GM21515 (cell line): ENCODE measurements at regions not wholly inside any gene's neighbourhood (a gene's known extent, or its start where the extent isn't known, plus 50 kb on each side); places are given as distances from the start of the nearest gene placed in this dataset.

Source experiments
- ATAC-seq: cut with Tn5 transposase; IDR thresholded peaks from one replicate; pipeline ENCODE4 v1.9.1; 2021; ENCODE audit not compliant: unreplicated experiment

- ATAC-seq, result no peak
Measured at GRCh38 chr2:217393585-217394032, 533.7 kb upstream of the TNP1 start.

GRCh38 chr2:217392930-217393584 is 533.2 kb upstream of the TNP1 start:
- ATAC-seq, result no peak

- ATAC-seq, result no peak
Measured at GRCh38 chr2:217387776-217388387, 528.0 kb upstream of the TNP1 start.

- no peak for ATAC-seq
Measured at GRCh38 chr2:217386041-217386440, 526.2 kb upstream of the TNP1 start.

GRCh38 chr2:217383620-217384019 is 523.8 kb upstream of the TNP1 start:
- ATAC-seq, result no peak

- ATAC-seq, result no peak
Measured at GRCh38 chr2:217382794-217383193, 522.9 kb upstream of the TNP1 start.

- ATAC-seq, result no peak
Measured at GRCh38 chr2:217379807-217380206, 519.9 kb upstream of the TNP1 start.

GRCh38 chr2:217372794-217373193 is 512.9 kb upstream of the TNP1 start:
- no peak for ATAC-seq

GRCh38 chr2:217371781-217372213 is 511.9 kb upstream of the TNP1 start:
- ATAC-seq, result no peak

- ATAC-seq, result no peak
Measured at GRCh38 chr2:217370391-217370790, 510.5 kb upstream of the TNP1 start.

GRCh38 chr2:217367464-217367863 is 507.6 kb upstream of the TNP1 start:
- ATAC-seq, result no peak

GRCh38 chr2:217366966-217367365 is 507.1 kb upstream of the TNP1 start:
- no peak for ATAC-seq

GRCh38 chr2:217366266-217366895 is 506.5 kb upstream of the TNP1 start:
- ATAC-seq, result no peak

GRCh38 chr2:217365656-217366055 is 505.8 kb upstream of the TNP1 start:
- no peak for ATAC-seq

- no peak for ATAC-seq
Measured at GRCh38 chr2:217364224-217364623, 504.4 kb upstream of the TNP1 start.

- ATAC-seq, result no peak
Measured at GRCh38 chr2:217363470-217363869, 503.6 kb upstream of the TNP1 start.

GRCh38 chr2:217362710-217363109 is 502.8 kb upstream of the TNP1 start:
- no peak for ATAC-seq

GRCh38 chr2:217362286-217362685 is 502.4 kb upstream of the TNP1 start:
- no peak for ATAC-seq

GRCh38 chr2:217361483-217361880 is 501.6 kb upstream of the TNP1 start:
- no peak for ATAC-seq

GRCh38 chr2:217360781-217361482 is 501.1 kb upstream of the TNP1 start:
- ATAC-seq, result no peak

GRCh38 chr2:217360111-217360510 is 500.2 kb upstream of the TNP1 start:
- ATAC-seq, result no peak
